ENCODE measurements at regions not wholly inside any gene's neighbourhood (a gene's known extent, or its start where the extent isn't known, plus 50 kb on each side); places are given as distances from the start of the nearest gene placed in this dataset.

DNA sequence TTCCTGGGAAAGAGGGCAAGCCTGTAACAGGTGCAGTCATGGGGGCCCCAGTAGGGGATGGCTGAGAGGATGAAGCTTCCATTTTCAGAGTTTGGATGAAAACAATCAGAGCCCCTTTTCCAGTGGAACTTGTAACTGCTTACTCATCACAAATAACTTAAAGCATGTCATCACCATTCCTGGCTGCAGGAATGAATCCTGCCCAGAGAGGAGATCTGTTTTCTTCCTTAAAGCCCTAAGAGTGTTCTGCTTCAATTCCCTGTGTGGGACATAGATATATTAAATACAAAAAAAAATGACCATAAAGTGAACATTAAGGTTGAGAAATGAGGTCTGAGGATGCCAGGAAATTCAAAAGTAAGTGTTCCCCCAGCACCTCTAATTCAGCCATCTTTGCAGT lies 183.4 kb upstream of the MEIS1 start:
- TF ChIP-seq, protein P1, sequence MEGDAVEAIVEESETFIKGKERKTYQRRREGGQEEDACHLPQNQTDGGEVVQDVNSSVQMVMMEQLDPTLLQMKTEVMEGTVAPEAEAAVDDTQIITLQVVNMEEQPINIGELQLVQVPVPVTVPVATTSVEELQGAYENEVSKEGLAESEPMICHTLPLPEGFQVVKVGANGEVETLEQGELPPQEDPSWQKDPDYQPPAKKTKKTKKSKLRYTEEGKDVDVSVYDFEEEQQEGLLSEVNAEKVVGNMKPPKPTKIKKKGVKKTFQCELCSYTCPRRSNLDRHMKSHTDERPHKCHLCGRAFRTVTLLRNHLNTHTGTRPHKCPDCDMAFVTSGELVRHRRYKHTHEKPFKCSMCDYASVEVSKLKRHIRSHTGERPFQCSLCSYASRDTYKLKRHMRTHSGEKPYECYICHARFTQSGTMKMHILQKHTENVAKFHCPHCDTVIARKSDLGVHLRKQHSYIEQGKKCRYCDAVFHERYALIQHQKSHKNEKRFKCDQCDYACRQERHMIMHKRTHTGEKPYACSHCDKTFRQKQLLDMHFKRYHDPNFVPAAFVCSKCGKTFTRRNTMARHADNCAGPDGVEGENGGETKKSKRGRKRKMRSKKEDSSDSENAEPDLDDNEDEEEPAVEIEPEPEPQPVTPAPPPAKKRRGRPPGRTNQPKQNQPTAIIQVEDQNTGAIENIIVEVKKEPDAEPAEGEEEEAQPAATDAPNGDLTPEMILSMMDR (tag by site-specific recombination; IDR thresholded peaks at IDR 0.05) = no peak
- no peak for TF ChIP-seq ZNF239 (tag by site-specific recombination; IDR thresholded peaks at IDR 0.05)
- TF ChIP-seq ZNF274 (IDR thresholded peaks at IDR 0.05; ENCODE audit: low read length) = no peak
- TF ChIP-seq ZNF274 (tag by site-specific recombination; IDR thresholded peaks at IDR 0.05; ENCODE audit: borderline replicate concordance) = no peak
- TF ChIP-seq ZNF174 (tag by site-specific recombination; IDR thresholded peaks at IDR 0.05) = no peak
- no peak for TF ChIP-seq ZNF341 (tag by site-specific recombination; IDR thresholded peaks at IDR 0.05; ENCODE audit: low read depth)
- TF ChIP-seq ZFP37 (tag by site-specific recombination; IDR thresholded peaks at IDR 0.05) = no peak
- TF ChIP-seq ZNF792 (tag by site-specific recombination; IDR thresholded peaks at IDR 0.05) = no peak
- no peak for TF ChIP-seq ZNF121 (tag by site-specific recombination; IDR thresholded peaks at IDR 0.05)
- TF ChIP-seq, protein P2, sequence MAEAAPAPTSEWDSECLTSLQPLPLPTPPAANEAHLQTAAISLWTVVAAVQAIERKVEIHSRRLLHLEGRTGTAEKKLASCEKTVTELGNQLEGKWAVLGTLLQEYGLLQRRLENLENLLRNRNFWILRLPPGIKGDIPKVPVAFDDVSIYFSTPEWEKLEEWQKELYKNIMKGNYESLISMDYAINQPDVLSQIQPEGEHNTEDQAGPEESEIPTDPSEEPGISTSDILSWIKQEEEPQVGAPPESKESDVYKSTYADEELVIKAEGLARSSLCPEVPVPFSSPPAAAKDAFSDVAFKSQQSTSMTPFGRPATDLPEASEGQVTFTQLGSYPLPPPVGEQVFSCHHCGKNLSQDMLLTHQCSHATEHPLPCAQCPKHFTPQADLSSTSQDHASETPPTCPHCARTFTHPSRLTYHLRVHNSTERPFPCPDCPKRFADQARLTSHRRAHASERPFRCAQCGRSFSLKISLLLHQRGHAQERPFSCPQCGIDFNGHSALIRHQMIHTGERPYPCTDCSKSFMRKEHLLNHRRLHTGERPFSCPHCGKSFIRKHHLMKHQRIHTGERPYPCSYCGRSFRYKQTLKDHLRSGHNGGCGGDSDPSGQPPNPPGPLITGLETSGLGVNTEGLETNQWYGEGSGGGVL (tag by site-specific recombination; IDR thresholded peaks at IDR 0.05) = no peak
- TF ChIP-seq, protein P3, sequence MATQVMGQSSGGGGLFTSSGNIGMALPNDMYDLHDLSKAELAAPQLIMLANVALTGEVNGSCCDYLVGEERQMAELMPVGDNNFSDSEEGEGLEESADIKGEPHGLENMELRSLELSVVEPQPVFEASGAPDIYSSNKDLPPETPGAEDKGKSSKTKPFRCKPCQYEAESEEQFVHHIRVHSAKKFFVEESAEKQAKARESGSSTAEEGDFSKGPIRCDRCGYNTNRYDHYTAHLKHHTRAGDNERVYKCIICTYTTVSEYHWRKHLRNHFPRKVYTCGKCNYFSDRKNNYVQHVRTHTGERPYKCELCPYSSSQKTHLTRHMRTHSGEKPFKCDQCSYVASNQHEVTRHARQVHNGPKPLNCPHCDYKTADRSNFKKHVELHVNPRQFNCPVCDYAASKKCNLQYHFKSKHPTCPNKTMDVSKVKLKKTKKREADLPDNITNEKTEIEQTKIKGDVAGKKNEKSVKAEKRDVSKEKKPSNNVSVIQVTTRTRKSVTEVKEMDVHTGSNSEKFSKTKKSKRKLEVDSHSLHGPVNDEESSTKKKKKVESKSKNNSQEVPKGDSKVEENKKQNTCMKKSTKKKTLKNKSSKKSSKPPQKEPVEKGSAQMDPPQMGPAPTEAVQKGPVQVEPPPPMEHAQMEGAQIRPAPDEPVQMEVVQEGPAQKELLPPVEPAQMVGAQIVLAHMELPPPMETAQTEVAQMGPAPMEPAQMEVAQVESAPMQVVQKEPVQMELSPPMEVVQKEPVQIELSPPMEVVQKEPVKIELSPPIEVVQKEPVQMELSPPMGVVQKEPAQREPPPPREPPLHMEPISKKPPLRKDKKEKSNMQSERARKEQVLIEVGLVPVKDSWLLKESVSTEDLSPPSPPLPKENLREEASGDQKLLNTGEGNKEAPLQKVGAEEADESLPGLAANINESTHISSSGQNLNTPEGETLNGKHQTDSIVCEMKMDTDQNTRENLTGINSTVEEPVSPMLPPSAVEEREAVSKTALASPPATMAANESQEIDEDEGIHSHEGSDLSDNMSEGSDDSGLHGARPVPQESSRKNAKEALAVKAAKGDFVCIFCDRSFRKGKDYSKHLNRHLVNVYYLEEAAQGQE (tag by site-specific recombination; IDR thresholded peaks at IDR 0.05) = no peak
